Iris pigment epithelial cell (primary cell): ENCODE measurements at regions not wholly inside any gene's neighbourhood (a gene's known extent, or its start where the extent isn't known, plus 50 kb on each side); places are given as distances from the start of the nearest gene placed in this dataset.
"Not testable (repeated sequence)": the region's sequence is repeated elsewhere in the genome, so short reads cannot be mapped to it uniquely, and the experiment has no call there.

ENCODE experiments used
- DNase-seq: peaks from one replicate; pipeline ENCODE4 v3.0.0-alpha.2; 2011; ENCODE audit warnings: low read depth

GRCh38 chr3:174457758-174458157 is 401.4 kb upstream of the NAALADL2 start:
- DNase-seq = no peak

GRCh38 chr3:174460831-174461230 is 398.3 kb upstream of the NAALADL2 start:
- DNase-seq = no peak

GRCh38 chr3:174462916-174463315 is 396.2 kb upstream of the NAALADL2 start:
- no peak for DNase-seq

GRCh38 chr3:174465177-174465576 is 394.0 kb upstream of the NAALADL2 start:
- DNase-seq = no peak

GRCh38 chr3:174466471-174467054 is 392.6 kb upstream of the NAALADL2 start:
- DNase-seq = no peak

- no peak for DNase-seq
These were observed 381.6 kb upstream of the NAALADL2 start for GRCh38 chr3:174477491-174477890.

- no peak for DNase-seq
These were observed 378.4 kb upstream of the NAALADL2 start for GRCh38 chr3:174480767-174481166.

GRCh38 chr3:174482541-174482940 is 376.6 kb upstream of the NAALADL2 start:
- DNase-seq = no peak

- no peak for DNase-seq
These were observed 375.9 kb upstream of the NAALADL2 start for GRCh38 chr3:174483254-174483653.

- DNase-seq = not testable (repeated sequence)
These were observed 375.3 kb upstream of the NAALADL2 start for GRCh38 chr3:174483856-174484255.

- DNase-seq = peak; percentile 51
These were observed 370.6 kb upstream of the NAALADL2 start for GRCh38 chr3:174488527-174488926.

GRCh38 chr3:174495311-174495710 is 363.8 kb upstream of the NAALADL2 start:
- DNase-seq = no peak

- DNase-seq = no peak
These were observed 363.2 kb upstream of the NAALADL2 start for GRCh38 chr3:174495928-174496327.

- peak; percentile 34 for DNase-seq
These were observed 360.5 kb upstream of the NAALADL2 start for GRCh38 chr3:174498638-174499037.

GRCh38 chr3:174505266-174505665 is 353.9 kb upstream of the NAALADL2 start:
- no peak for DNase-seq

GRCh38 chr3:174524203-174524602 is 334.9 kb upstream of the NAALADL2 start:
- no peak for DNase-seq

- DNase-seq = no peak
These were observed 329.8 kb upstream of the NAALADL2 start for GRCh38 chr3:174529298-174529697.

GRCh38 chr3:174531262-174531982 is 327.7 kb upstream of the NAALADL2 start:
- no peak for DNase-seq

GRCh38 chr3:174532216-174532615 is 326.9 kb upstream of the NAALADL2 start:
- no peak for DNase-seq

- DNase-seq = no peak
These were observed 326.4 kb upstream of the NAALADL2 start for GRCh38 chr3:174532776-174533175.

GRCh38 chr3:174533286-174533685 is 325.8 kb upstream of the NAALADL2 start:
- DNase-seq = peak; percentile 72

GRCh38 chr3:174536319-174536718 is 322.8 kb upstream of the NAALADL2 start:
- DNase-seq = no peak

GRCh38 chr3:174538151-174538550 is 321.0 kb upstream of the NAALADL2 start:
- no peak for DNase-seq
